ENCODE measurements at regions not wholly inside any gene's neighbourhood (a gene's known extent, or its start where the extent isn't known, plus 50 kb on each side); places are given as distances from the start of the nearest gene placed in this dataset.

GRCh38 chr9:129375845-129376244, 197.8 kb upstream of the IER5L start:
- no peak for TF ChIP-seq POLR2A (IDR thresholded peaks at IDR 0.05)
- TF ChIP-seq CTCF (IDR thresholded peaks at IDR 0.05), result no peak
- no peak for TF ChIP-seq POLR2AphosphoS5 (IDR thresholded peaks at IDR 0.05)
- TF ChIP-seq EP300 (IDR thresholded peaks at IDR 0.05), result no peak
